ENCODE measurements at regions not wholly inside any gene's neighbourhood (a gene's known extent, or its start where the extent isn't known, plus 50 kb on each side); places are given as distances from the start of the nearest gene placed in this dataset.

- no peak for TF ChIP-seq CTCF (conservative IDR thresholded peaks at IDR 0.05; ENCODE audit: low read length)
- TF ChIP-seq EZH2phosphoT487 (IDR thresholded peaks at IDR 0.05; ENCODE audit: borderline replicate concordance), result no peak
These were observed 287.9 kb downstream of the PPP1R2C start for GRCh38 chrX:42490111-42490510.

Data from Loucy (cell line).